ENCODE measurements at regions not wholly inside any gene's neighbourhood (a gene's known extent, or its start where the extent isn't known, plus 50 kb on each side); places are given as distances from the start of the nearest gene placed in this dataset.
"Not testable (repeated sequence)": the region's sequence is repeated elsewhere in the genome, so short reads cannot be mapped to it uniquely, and the experiment has no call there.

DNA sequence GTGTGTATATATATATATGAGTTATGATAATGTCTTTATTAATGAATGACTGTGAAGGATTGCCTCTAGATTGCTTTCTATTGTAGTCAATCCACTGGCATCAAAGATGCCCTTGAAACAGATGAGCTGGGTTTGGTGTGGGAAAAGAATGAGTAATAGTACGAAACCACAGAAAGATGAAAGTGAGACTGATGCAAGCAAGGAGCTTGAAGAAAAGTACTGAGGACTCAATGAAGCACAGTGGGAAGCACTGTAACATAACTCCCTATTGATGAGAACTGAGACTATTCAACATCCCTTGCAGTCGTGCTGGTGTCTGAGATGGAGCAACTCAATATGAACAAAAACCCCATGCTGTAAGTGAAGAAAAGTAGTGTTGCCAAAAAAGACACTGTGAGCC lies 1794.2 kb downstream of the SLITRK5 start:
- no peak for DNase-seq (ENCODE audit: low read depth in 2 of 2)

DNA sequence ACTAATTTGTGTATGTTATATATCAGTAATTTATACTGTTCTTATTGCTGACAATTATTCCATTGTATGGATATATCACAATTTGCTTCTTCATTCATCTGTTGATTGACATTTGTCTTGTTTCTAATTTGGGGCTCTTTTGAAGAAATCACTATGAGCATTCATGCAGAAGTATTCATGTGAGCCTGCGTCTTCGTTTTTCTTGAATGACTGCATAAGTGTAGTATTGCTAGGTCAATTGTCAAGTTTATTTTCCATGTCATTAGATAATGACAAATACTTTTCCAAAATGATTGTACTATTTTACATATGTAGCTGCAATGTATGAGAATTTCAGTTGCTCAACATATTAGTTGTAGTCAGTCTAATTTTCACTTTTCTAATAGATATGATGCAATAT lies 1796.9 kb downstream of the SLITRK5 start:
- no peak for DNase-seq (ENCODE audit: low read depth in 2 of 2)

DNA sequence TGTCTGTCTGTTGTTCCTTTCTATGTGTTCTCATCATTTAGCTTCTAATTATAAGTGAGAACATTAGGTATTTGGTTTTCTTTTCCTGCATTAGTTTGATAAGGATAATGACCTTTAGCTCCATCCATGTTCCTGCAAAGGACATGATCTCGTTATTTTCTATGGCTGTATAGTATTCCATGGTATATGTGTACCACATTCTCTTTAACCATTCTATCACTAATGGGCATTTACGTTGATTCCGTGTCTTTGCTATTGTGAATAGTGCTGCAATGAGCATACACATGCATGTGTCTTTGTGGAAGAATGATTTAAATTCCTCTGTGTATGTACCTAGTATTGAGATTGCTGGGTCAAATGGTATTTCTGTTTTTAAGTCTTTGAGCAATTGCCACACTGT lies 1799.7 kb downstream of the SLITRK5 start:
- DNase-seq (ENCODE audit: low read depth in 2 of 2): no peak

DNA sequence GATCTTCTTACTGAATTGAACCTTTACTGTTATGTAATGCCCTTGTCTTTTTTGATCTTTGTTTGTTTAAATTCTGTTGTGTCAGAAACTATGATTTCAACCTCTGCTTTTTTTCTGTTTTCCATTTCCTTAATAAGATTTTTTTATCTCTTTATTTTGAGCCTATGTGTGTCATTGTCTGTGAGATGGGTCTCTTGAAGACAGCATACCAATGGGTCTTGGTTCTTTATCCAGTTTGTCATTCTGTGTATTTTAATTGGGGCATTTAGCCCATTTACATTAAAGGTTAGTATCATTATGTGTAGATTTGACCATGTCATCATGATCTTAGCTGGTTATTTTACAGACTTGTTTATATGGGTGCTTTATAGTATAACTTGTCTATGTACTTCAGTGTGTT lies 1803.3 kb downstream of the SLITRK5 start:
- DNase-seq (ENCODE audit: low read depth in 2 of 2): no peak

DNA sequence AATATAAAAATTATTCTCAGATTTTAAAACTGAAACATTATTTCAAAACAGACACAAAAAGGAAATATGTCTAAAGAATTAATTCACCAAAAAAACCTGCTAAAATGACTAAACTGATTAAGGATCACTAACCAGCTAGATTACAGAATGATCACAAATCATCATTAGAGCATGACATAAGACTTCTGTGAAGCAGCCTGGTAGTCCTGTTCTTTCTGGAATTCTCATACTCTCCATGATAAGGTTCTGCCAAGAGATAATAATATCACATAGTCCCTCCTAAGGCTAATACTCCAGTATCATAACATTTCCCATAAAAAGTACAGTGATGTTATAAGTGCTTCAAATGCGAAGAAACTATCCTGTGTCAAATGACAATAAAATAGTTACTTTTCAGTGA lies 1814.9 kb downstream of the SLITRK5 start:
- DNase-seq (ENCODE audit: low read depth in 2 of 2): no peak

DNA sequence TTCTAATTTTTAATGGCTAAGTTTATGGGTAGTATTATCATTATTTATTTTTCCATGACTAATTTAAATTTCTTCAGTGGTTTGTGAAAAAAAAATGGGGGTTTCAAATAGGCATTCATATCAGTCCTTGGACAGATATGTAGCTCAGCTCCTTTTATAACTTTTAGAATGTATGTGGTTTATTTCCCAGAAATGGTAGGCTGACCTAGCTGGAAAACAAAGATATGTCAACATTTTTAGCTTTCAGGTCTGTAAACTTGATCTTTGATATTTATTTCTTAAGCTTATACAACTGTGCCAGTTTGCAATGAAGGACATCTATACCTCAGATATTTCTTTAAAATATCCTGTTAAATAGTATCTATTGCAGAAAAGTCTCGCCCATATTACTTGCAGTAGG lies 1815.5 kb downstream of the SLITRK5 start:
- DNase-seq (ENCODE audit: low read depth in 2 of 2): no peak

DNA sequence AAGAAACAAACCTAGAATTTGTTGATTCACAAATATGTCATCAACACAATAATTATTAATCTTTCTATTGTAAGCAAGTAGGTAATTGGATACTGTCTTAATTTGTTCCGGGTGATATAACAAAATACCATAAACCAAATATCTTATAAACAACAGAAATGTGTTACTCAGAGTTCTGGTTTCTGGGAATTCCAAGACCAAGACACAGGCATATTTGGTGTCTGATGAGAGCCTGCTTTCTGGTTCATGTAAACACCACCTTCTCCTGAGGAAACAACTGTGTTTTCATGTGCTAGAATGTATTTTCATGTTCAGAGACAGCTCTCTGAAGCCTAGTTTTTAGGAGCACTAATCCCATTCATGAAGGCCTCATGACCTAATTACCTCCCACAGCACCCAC lies 1819.5 kb downstream of the SLITRK5 start:
- no peak for DNase-seq (ENCODE audit: low read depth in 2 of 2)

DNA sequence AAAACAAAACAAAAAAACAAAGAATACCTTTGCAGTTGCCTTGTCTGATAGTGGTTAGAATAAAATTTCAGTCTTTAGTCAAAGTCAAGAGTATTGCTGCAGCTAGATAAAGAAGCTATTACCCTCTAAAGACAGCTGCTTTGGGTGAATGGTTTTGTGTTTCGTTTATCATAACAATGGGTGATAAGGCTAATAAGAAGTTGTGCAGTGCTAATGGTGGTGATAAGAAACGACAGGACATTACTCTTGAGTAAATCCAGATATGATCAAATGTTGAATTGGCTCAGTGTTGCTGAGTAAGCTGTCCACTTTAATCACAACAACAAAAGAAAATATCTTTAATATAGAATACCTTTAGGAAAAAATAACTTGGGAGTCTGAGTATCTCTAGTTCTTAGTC lies 1825.3 kb downstream of the SLITRK5 start:
- DNase-seq (ENCODE audit: low read depth in 2 of 2): no peak

DNA sequence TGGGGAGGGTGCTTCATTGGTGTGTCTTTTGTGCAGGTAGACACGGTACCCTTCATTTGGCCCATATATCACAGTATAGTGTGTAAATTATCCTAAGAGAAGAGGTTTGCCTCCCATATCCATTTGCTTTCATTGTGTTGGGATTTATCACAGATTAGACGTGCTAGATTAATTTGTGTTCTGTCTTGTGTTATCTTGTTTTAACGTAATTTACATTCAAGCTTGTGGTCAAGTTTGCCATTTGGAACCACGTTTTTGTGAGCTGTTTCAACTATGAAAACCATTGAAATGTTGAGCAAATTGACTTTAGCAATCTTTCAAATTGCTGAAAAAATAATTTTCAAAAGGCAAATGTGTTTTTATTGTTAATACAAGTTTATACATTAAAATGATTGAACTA lies 1826.5 kb downstream of the SLITRK5 start:
- no peak for DNase-seq (ENCODE audit: low read depth in 2 of 2)

DNA sequence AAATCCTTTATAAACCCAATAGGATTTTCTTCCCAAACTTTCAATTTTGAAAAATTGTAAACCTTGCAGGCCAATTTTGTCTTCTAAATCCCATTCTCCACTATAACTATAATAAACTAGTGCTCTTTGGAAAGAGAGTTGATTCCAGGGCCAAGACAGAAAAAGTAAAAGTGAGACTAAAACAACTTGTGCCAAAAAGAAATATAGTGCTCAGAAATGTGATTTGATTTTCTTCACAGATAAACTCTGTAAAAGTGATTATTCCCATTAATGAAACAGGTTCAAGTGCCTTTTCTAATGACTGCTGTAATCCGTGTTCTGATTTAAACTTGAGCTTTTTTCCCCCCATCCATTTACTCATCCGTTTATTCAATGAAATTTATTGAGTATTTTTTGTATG lies 1831.1 kb downstream of the SLITRK5 start:
- no peak for DNase-seq (ENCODE audit: low read depth in 2 of 2)

DNA sequence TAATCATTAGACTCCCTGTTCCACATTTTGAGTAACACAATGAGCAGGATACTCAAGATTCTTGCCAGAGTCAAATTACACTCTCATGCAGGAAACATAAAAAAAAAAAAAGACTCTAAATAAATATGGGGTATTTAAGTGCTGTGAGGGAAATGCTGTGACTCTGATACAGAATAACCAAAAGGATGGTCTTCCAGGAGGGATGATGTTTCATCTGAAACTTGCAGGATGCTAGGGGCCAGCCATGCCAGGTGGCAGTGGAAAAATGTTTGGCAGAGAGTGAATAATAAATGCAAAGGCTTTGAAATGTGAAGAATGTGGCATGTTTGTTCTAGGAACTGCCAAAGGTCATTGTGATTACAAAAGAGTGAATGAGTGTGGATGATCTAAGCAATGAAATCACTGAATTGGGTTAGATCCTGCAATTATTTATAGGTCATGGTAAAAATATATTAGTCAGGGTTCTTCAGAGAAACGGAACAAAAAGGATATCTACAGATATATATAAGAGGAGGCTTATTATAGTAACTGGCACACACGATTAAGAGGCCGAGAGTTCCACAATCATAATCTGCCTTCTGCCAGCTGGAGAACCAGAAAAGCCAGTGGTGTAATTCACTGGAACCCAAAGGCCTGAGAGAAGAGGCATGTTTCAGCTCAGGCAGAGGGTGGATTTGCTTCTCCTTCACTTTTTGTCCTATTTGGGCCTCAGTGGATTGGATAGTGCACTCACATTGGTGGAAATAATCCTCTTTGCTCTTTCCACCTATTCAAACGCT lies 1832.8 kb upstream of the MIR17HG start:
- no peak for DNase-seq (ENCODE audit: low read depth in 2 of 2)

DNA sequence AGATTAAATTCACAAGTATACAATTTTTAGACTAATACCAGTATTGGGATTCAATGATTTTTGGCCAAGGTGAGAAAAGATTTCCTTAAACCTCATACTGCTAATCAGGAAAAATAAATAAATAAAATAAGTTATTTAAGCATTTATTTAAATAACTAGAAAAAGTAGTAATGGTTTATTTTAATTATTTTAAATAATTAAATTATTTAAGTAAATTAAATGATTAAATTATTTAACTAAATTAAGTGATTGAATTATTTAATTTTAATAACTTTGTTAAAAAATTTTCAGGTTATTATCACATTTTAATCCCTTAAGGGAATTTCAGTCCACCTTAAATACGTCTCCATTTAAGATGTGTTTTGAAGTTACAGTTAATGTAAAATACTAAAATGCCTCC lies 1831.5 kb upstream of the MIR17HG start:
- no peak for DNase-seq (ENCODE audit: low read depth in 2 of 2)

DNA sequence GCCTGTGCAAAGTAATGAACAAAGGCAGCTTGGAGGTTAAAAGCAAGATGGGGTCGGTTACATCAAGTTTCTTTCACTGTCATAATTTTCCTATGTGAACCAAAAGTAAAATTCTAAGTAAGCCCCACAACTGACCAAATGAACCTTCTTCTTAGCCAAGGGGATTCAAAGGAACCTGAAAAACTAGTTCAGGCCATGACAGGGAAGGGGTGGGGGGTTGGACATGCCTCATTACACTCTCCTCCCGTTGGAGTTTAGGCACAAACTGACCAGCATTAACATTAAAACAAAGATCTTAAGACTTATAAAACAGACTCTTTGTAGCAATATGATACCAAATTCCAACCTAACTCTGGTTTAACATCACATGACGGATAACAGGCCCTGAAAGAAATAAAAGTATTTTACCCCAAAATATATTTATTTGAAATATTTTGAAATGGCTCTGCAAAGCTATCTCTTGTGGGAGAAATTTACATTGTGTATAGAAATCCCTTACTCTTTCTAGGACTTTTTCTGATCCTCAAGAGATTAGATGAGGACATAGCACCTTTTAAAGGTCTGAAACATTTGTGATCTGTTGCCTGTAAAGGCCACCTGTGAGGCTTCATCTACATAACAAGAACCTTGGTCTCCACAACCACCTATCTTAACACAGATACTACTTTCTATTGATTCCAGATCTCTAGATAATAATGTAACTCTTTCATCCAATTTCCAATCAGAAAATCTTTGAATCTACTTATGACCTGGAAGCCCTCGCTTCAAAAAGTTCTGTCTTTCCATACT lies 1829.0 kb upstream of the MIR17HG start:
- DNase-seq (ENCODE audit: low read depth in 2 of 2): no peak

DNA sequence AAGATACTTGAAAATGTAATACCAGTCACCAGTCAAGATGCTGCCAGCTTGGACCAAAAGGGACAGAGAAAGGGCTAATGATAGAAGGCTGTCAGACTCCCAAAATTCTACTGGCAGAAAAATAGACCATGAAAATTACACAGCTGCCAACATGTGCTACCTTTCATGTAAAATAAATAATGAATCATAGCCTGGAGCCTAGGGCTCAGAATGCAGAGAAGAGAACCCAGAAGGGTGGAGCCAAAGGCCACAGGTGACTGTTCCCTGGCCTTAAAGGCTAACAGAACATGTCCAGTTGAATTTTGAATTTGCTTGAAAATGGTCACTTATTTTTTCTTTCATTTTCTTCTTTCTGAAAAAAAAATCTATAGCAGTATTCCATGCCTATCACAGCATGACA lies 1827.0 kb upstream of the MIR17HG start:
- no peak for DNase-seq (ENCODE audit: low read depth in 2 of 2)

DNA sequence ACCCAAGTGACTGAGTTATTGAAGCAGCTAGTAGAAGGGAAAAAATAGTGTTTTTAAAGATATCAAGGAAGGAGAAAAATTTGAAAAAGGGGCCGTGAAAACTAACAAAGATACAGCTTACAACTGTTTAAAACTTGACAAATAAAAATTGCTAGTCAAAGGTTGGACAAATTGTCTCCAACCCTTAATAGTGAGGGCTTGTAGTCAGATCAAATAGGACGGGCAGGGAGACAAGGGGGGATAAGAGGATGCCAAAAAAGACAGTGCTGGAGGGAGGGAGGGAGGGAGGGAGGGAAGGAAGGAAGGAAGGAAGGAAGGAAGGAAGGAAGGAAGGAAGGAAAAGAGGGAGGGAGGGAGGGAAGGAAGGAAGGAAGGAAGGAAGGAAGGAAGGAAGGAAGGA lies 1825.8 kb upstream of the MIR17HG start:
- not testable (repeated sequence) for DNase-seq (ENCODE audit: low read depth in 2 of 2)

DNA sequence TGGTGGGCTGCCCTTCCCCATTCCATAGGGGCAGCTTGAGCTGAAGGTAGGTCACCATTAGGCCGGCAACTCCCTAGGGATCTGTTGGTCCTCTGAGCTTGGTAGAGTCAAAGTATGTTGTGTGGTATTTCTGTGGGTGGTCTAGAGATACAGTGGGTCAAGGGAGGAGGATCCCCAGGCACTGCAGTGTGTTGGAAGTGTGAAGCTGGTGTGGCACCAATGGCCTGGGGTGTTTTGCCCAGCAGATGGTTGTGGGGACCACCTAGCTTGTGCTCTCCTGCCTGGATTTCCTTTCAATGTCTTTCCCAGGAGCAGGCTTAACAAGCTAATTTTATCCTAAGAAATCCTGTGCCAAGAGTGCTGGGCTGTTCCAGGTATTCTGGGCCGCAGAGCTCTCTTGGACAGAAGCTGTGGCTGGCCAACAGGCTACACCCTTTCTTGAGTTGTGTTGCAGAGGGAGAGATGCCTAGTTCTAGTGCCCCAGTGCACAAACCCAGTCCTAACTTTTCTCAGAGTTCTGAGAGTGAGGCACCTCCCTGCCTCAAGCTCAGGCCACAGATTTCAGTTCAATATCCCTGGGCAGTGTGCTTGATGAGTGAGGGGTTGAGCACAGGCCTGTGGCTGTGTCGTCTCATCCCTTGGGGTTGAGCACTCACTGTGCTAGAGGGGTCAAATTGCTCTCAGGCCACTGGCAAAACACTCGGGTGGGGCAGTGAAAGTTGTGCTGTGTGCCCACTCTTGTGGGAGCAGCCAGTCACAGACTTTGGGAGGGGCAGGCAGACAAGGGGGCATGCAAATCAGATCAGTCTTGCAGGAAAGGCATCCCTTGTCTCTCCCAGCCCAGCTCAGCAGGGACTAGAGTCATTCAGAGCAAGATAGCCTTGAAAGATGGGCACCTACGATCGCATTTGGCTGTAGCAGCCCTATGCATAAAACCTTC lies 1806.1 kb upstream of the MIR17HG start:
- no peak for DNase-seq (ENCODE audit: low read depth in 2 of 2)

DNA sequence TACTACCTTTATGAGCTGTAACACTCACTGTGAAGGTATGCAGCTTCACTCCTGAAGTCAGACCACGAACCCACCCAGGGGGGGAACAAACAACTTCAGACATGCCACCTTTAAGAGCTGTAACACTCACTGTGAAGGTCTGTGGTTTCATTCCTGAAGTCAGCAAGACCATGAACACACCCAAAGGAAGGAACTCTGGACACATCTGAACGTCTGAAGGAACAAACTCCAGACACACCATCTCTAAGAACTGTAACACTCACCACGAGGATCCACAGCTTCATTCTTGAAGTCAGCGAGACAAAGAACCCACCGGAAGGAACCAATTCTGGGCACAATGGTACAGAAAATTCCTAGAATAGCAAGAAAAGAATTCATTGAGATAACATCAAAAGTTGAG lies 1796.5 kb upstream of the MIR17HG start:
- DNase-seq (ENCODE audit: low read depth in 2 of 2): no peak

DNA sequence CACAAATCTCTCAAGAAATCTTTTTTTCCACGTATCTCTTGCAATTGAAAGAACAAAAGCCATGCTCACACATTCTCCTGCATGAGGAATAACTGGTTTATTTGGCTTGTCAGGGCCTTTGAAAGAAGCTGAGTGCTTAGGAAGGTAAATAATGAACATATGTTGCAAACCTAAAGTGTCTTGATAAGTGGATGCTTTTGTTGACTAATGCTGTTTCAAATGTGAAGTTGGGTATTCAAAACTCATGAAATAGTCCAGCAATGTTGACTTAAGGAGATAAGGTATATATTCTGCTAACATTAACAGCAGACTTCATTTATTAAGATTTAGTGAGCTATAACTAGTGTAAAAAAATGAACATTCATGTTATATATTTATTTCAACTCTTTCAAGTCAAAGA lies 1792.7 kb upstream of the MIR17HG start:
- DNase-seq (ENCODE audit: low read depth in 2 of 2): no peak

DNA sequence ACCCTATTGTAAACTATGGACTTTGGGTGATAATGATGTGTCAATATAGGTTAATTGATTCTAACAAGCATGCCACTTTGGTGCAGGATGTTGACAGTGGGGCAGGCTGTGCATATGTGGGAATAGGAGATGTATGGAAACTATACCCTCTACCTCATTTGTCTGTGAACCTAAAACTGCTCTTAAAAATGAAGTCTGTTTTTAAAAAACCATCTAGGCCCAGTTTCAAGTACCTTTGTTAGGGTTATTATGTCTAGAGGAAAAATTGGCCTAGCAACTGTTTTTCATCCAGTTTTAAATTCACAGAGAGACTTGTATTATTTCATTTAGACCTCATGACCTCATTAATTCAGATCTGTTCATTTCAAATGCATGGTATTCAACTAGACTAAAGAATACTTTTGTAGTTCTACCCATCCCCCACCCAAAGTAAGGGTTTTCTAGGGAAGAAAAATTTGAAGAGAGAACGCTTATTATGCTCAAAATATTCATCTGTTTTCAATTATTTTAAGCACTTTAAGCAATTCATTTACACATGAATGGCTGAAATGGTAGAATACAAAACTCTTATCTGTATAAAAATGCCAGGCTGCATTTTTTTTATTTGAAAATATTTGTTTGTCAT lies 1781.9 kb upstream of the MIR17HG start:
- DNase-seq (ENCODE audit: low read depth in 2 of 2): no peak

DNA sequence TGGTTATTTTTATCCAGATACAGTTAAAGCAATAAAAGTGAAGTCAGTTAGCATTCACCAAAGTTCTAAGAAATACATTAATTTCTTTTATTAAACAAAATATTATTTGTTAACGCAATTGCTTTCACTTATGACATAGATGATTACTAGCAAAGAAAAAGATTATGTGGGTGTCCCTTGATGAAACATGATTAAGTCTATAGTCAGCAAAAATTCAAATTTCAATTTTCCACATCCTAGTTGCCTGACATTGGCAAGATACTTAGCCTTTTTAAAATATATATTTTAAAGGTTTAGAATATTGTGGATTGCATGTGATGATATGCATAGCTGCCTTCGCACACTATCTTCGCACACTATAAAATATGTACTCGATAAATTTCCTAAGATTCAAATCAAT lies 1780.5 kb upstream of the MIR17HG start:
- no peak for DNase-seq (ENCODE audit: low read depth in 2 of 2)

DNA sequence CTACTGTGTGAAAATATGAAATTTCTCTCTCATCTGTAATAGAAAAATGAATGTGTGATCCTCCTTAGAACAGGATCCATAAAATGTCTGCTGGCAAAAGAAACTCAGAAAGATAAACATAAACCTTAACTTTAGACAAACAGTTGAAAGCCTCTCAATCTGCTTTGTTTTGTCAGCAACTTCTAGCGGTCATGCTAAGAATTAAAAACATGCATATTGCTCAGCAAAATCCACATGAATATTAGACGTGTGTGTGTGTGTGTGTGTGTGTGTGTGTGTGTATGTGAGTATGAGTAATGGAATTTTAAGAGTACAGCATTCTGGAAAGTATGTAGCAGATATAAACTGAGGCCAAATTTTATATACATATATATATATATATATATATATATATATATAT lies 1779.2 kb upstream of the MIR17HG start:
- DNase-seq (ENCODE audit: low read depth in 2 of 2): no peak

DNA sequence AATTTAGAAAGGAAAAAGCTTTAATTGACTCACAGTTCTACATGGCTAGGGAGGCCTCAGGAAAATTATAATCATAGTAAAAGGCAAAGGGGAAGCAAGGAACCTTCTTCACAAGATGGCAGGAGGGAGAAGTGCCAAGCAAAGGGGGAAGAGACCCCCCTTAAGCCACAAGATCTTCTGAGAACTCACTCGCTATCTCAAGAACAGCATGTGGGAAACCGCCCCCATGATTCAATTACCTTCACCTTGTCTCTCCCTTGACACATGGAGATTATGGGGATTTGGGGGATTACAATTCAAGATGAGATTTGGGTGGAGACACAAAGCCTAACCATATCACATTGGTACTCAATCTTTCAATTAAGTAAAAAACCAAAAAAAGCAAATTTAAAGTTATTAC lies 1778.7 kb upstream of the MIR17HG start:
- no peak for DNase-seq (ENCODE audit: low read depth in 2 of 2)

Measured in stimulated activated CD4-positive, alpha-beta T cell treated with anti-CD3 and anti-CD28 coated beads, Interleukin-12 subunit alpha, Interleukin-12 subunit beta, amount 100 ng/mL, for 24 hours (primary cell).